ENCODE measurements at regions not wholly inside any gene's neighbourhood (a gene's known extent, or its start where the extent isn't known, plus 50 kb on each side); places are given as distances from the start of the nearest gene placed in this dataset.

- H3K27me3 ChIP-seq (ENCODE audit: insufficient read depth, low read length): no peaks in the 10 kb centered on the region
- H3K9me3 ChIP-seq (ENCODE audit: control insufficient read depth in 1 of 2, insufficient read depth in 1 of 2, low read depth in 1 of 2, low read length in 2 of 2): no peaks in the 10 kb centered on the region
- DNase-seq (ENCODE audit: low read depth, low spot score): no peak
- no peak overlapping the region for H3K4me2 ChIP-seq (ENCODE audit: low read length)
- RAD21 ChIA-PET (ENCODE audit: low non-redundant PET in 1 of 2, low total read pairs in 2 of 2, uncharacterized antibody in 2 of 2, unreplicated experiment in 2 of 2): no interaction called here
- H3K9ac ChIP-seq (ENCODE audit: low read length): no peak overlapping the region
- TF ChIP-seq CTCF (IDR thresholded peaks at IDR 0.05 in 2 of 3, conservative IDR thresholded peaks at IDR 0.05 in 1 of 3; ENCODE audit: borderline replicate concordance in 1 of 3, insufficient read depth in 1 of 3, low read depth in 2 of 3, low read length in 2 of 3) (no peak), SIN3A (IDR thresholded peaks at IDR 0.05; ENCODE audit: low read depth) (no peak), ATF3 (IDR thresholded peaks at IDR 0.05) (no peak), EGR1 (IDR thresholded peaks at IDR 0.05; ENCODE audit: low read depth) (no peak), CEBPB (IDR thresholded peaks at IDR 0.05; ENCODE audit: low read depth) (no peak), RAD21 (IDR thresholded peaks at IDR 0.05; ENCODE audit: low read depth) (no peak), ZNF274 (IDR thresholded peaks at IDR 0.05; ENCODE audit: low read depth, low read length) (no peak), SP1 (IDR thresholded peaks at IDR 0.05; ENCODE audit: low read depth) (no peak), JUND (IDR thresholded peaks at IDR 0.05) (no peak), YY1 (IDR thresholded peaks at IDR 0.05; ENCODE audit: extremely low read depth, insufficient replicate concordance, low read depth, low read length) (no peak)
- H3K36me3 ChIP-seq (ENCODE audit: control insufficient read depth in 1 of 2, insufficient read depth in 2 of 2, low read length in 2 of 2): no peaks in the 10 kb centered on the region
- intact Hi-C loops (cut with micrococcal nuclease): no loop called here
- H4K20me1 ChIP-seq (ENCODE audit: insufficient read depth): no peaks in the 10 kb centered on the region
- POLR2A ChIA-PET: no interaction called here
- CTCF ChIA-PET: no interaction called here
- no TSS peak for BruUV-seq (replicated peaks)
- no peak overlapping the region for H2AFZ ChIP-seq (ENCODE audit: low read depth, low read length, poor library complexity, severe bottlenecking)
- H3K4me3 ChIP-seq (replicated peaks in 1 of 2; ENCODE audit: low read depth in 1 of 2, low read length in 2 of 2): no peak overlapping the region
- no peaks in the 10 kb centered on the region for H3K9me2 ChIP-seq (ENCODE audit: insufficient read depth)
- H3K79me2 ChIP-seq (ENCODE audit: insufficient read depth, low read length): no peaks in the 10 kb centered on the region
- ATAC-seq: no peak
- H3K4me1 ChIP-seq (ENCODE audit: control insufficient read depth in 1 of 2, insufficient read depth in 2 of 2, low read length in 2 of 2): no peaks in the 10 kb centered on the region
- no peak overlapping the region for H3K27ac ChIP-seq (ENCODE audit: low read depth, low read length)
These were observed 446.7 kb upstream of the B3GALT2 start for GRCh38 chr1:193633093-193633492.

- H3K4me3 ChIP-seq (replicated peaks in 1 of 2; ENCODE audit: low read depth in 1 of 2, low read length in 2 of 2): no peak overlapping the region
- H4K20me1 ChIP-seq (ENCODE audit: insufficient read depth): no peaks in the 10 kb centered on the region
- no peaks in the 10 kb centered on the region for H3K36me3 ChIP-seq (ENCODE audit: control insufficient read depth in 1 of 2, insufficient read depth in 2 of 2, low read length in 2 of 2)
- intact Hi-C loops (cut with micrococcal nuclease): no loop called here
- no peaks in the 10 kb centered on the region for H3K27me3 ChIP-seq (ENCODE audit: insufficient read depth, low read length)
- no peaks in the 10 kb centered on the region for H3K79me2 ChIP-seq (ENCODE audit: insufficient read depth, low read length)
- no peak overlapping the region for H3K27ac ChIP-seq (ENCODE audit: low read depth, low read length)
- POLR2A ChIA-PET: no interaction called here
- no peak overlapping the region for H2AFZ ChIP-seq (ENCODE audit: low read depth, low read length, poor library complexity, severe bottlenecking)
- no TSS peak for BruUV-seq (replicated peaks)
- ATAC-seq (no peak), DNase-seq (ENCODE audit: low read depth, low spot score) (no peak)
- H3K4me1 ChIP-seq (ENCODE audit: control insufficient read depth in 1 of 2, insufficient read depth in 2 of 2, low read length in 2 of 2): no peaks in the 10 kb centered on the region
- no peak overlapping the region for H3K4me2 ChIP-seq (ENCODE audit: low read length)
- CTCF ChIA-PET: no interaction called here
- H3K9me2 ChIP-seq (ENCODE audit: insufficient read depth): no peaks in the 10 kb centered on the region
- no peaks in the 10 kb centered on the region for H3K9me3 ChIP-seq (ENCODE audit: control insufficient read depth in 1 of 2, insufficient read depth in 1 of 2, low read depth in 1 of 2, low read length in 2 of 2)
- RAD21 ChIA-PET (ENCODE audit: low non-redundant PET in 1 of 2, low total read pairs in 2 of 2, uncharacterized antibody in 2 of 2, unreplicated experiment in 2 of 2): no interaction called here
- no peak overlapping the region for H3K9ac ChIP-seq (ENCODE audit: low read length)
- TF ChIP-seq POLR2AphosphoS5 (IDR thresholded peaks at IDR 0.05; ENCODE audit: low read depth, low read length): no peak
- no peak for TF ChIP-seq YY1 (IDR thresholded peaks at IDR 0.05; ENCODE audit: extremely low read depth, insufficient replicate concordance, low read depth, low read length)
- TF ChIP-seq ATF3 (IDR thresholded peaks at IDR 0.05): no peak
- no peak for TF ChIP-seq MAX (IDR thresholded peaks at IDR 0.05)
- TF ChIP-seq SRF (IDR thresholded peaks at IDR 0.05; ENCODE audit: low read depth): no peak
- no peak for TF ChIP-seq RAD21 (IDR thresholded peaks at IDR 0.05; ENCODE audit: low read depth)
- no peak for TF ChIP-seq TCF7L2 (IDR thresholded peaks at IDR 0.05; ENCODE audit: borderline replicate concordance, extremely low read depth, insufficient read depth, insufficient read length)
- TF ChIP-seq JUND (IDR thresholded peaks at IDR 0.05): no peak
- no peak for TF ChIP-seq FOSL1 (IDR thresholded peaks at IDR 0.05; ENCODE audit: low read depth)
- no peak for TF ChIP-seq ZBTB33 (IDR thresholded peaks at IDR 0.05; ENCODE audit: extremely low read depth, insufficient replicate concordance, low read length)
These were observed 444.9 kb upstream of the B3GALT2 start for GRCh38 chr1:193631306-193631705.

Measured in HCT116 (cell line).